GM11168 (cell line): ENCODE measurements at regions not wholly inside any gene's neighbourhood (a gene's known extent, or its start where the extent isn't known, plus 50 kb on each side); places are given as distances from the start of the nearest gene placed in this dataset.

Experiments
- in situ Hi-C: fragments of 300-500 bp; cut with MboI; formaldehyde crosslinking; loops from one replicate; pipeline ENCODE4 v1.12.0; 2022; ENCODE audit warnings: low sequenced_read_pairs; ENCODE audit not compliant: unreplicated experiment

GRCh38 chr1:221394011-221394544 lies 347.8 kb downstream of the DUSP10 start:
- in situ Hi-C loops = no loop called here

- in situ Hi-C loops = no loop called here
Measured at GRCh38 chr1:221396526-221396925, 345.4 kb downstream of the DUSP10 start.

GRCh38 chr1:221397141-221397540 lies 344.7 kb downstream of the DUSP10 start:
- in situ Hi-C loops = no loop called here

- in situ Hi-C loops = no loop called here
Measured at GRCh38 chr1:221397606-221398005, 344.3 kb downstream of the DUSP10 start.

- in situ Hi-C loops = no loop called here
Measured at GRCh38 chr1:221405146-221405545, 336.7 kb downstream of the DUSP10 start.

GRCh38 chr1:221408117-221408803 lies 333.6 kb downstream of the DUSP10 start:
- in situ Hi-C loops = no loop called here

GRCh38 chr1:221411283-221411682 lies 330.6 kb downstream of the DUSP10 start:
- in situ Hi-C loops = no loop called here

- in situ Hi-C loops = no loop called here
Measured at GRCh38 chr1:221414772-221415539, 326.9 kb downstream of the DUSP10 start.

GRCh38 chr1:221415651-221416050 lies 326.2 kb downstream of the DUSP10 start:
- in situ Hi-C loops = no loop called here

GRCh38 chr1:221416142-221416541 lies 325.7 kb downstream of the DUSP10 start:
- in situ Hi-C loops = no loop called here

- in situ Hi-C loops = no loop called here
Measured at GRCh38 chr1:221416723-221417122, 325.2 kb downstream of the DUSP10 start.

- in situ Hi-C loops = no loop called here
Measured at GRCh38 chr1:221418346-221418745, 323.5 kb downstream of the DUSP10 start.

GRCh38 chr1:221419513-221420095 lies 322.3 kb downstream of the DUSP10 start:
- in situ Hi-C loops = no loop called here

- in situ Hi-C loops = no loop called here
Measured at GRCh38 chr1:221429264-221429663, 312.6 kb downstream of the DUSP10 start.

GRCh38 chr1:221430152-221430960 lies 311.5 kb downstream of the DUSP10 start:
- in situ Hi-C loops = no loop called here

GRCh38 chr1:221431068-221431651 lies 310.7 kb downstream of the DUSP10 start:
- in situ Hi-C loops = no loop called here

- in situ Hi-C loops = no loop called here
Measured at GRCh38 chr1:221431961-221432360, 309.9 kb downstream of the DUSP10 start.

- in situ Hi-C loops = no loop called here
Measured at GRCh38 chr1:221435504-221435904, 306.4 kb downstream of the DUSP10 start.

GRCh38 chr1:221437171-221437570 lies 304.7 kb downstream of the DUSP10 start:
- in situ Hi-C loops = no loop called here

GRCh38 chr1:221437926-221438325 lies 304.0 kb downstream of the DUSP10 start:
- in situ Hi-C loops = no loop called here
